ENCODE measurements at regions not wholly inside any gene's neighbourhood (a gene's known extent, or its start where the extent isn't known, plus 50 kb on each side); places are given as distances from the start of the nearest gene placed in this dataset.
"Not testable (repeated sequence)": the region's sequence is repeated elsewhere in the genome, so short reads cannot be mapped to it uniquely, and the experiment has no call there.

DNA sequence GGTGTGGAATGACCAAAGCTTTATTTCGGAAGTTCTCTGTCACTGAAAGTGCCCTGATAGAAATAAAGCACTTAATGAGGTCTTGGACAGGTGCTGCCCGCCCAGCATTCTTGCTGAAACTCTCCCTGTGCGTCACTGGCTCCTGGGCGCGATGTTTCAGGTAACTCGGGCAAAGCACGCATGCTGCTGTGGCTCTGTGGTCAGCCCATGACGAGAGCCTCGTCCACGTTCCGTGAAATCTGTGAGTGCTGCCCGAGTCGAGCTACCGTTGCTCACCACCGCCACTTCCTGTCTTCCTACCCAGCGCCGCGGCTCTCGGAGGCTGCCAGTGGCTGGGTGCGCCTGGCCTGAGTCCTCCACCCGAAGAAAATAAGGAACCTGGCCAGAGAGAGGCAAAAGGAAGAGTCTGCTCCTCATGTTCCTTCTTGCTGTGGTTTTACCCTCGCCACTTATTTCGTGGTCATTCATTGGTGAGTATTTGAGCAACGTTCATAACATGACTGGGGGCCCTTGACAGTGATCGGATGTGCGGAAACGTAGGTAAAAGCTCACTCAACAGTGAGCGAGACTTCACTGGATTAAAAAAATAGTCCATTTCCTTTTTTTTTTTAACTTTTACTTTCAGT is 95.5 kb downstream of the MAP3K8 start:
- Mint-ChIP-seq H3K9me3 (no peaks in the 10 kb centered on the region), H3K36me3 (ENCODE audit: low read depth) (no peaks in the 10 kb centered on the region), H3K27ac (peak overlapping the region; percentile 96), H3K27me3 (no peaks in the 10 kb centered on the region), H3K4me3 (peak overlapping the region; percentile 75), H3K4me1 (ENCODE audit: low read depth) (peaks cover 62% of the 10 kb centered on the region)
- intact Hi-C loops (cut with micrococcal nuclease), result no loop called here
- ATAC-seq (peak; percentile 85), DNase-seq (peak; percentile 93)
- CTCF ChIA-PET, result interaction anchor here (0.6 to 7.1 kb wide), 7 partner anchors 52 to 170 kb away, joined by 3 to 50 read pairs (median 10); partner anchors contain the start of gene MAP3K8
- POLR2A ChIA-PET, result interaction anchor here (0.6 to 3.6 kb wide), 11 partner anchors 11 to 1162 kb away, joined by 3 to 21 read pairs (median 3); partner anchors contain the start of gene MAP3K8
- TF ChIP-seq, protein P1, sequence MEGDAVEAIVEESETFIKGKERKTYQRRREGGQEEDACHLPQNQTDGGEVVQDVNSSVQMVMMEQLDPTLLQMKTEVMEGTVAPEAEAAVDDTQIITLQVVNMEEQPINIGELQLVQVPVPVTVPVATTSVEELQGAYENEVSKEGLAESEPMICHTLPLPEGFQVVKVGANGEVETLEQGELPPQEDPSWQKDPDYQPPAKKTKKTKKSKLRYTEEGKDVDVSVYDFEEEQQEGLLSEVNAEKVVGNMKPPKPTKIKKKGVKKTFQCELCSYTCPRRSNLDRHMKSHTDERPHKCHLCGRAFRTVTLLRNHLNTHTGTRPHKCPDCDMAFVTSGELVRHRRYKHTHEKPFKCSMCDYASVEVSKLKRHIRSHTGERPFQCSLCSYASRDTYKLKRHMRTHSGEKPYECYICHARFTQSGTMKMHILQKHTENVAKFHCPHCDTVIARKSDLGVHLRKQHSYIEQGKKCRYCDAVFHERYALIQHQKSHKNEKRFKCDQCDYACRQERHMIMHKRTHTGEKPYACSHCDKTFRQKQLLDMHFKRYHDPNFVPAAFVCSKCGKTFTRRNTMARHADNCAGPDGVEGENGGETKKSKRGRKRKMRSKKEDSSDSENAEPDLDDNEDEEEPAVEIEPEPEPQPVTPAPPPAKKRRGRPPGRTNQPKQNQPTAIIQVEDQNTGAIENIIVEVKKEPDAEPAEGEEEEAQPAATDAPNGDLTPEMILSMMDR (IDR thresholded peaks at IDR 0.05), result no peak

DNA sequence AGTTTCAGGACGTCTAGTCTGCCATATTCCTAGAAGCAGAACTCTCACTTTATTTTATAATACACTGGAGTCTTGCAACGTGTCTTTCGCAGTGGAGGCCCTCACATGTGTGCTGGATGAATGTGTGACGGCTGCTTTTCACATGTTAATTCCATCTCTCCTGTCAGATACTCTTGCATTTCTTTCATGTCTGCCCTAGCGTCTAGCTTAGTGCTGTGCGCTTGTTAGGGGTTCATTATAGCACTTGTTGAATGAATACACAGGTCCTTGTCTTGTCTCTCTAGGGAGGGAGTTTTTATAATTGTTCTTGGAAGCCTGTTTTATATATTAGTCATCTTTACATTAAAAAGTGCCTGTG is 94.4 kb downstream of the MAP3K8 start:
- POLR2A ChIA-PET, result interaction anchor here (0.6 to 3.6 kb wide), 4 partner anchors 17 to 94 kb away, joined by 3 to 21 read pairs (median 12); partner anchors contain the start of gene MAP3K8
- ATAC-seq, result peak; percentile 22
- intact Hi-C loops (cut with micrococcal nuclease), result no loop called here
- CTCF ChIA-PET, result interaction anchor here (1.3 to 7.1 kb wide), 5 partner anchors 25 to 159 kb away, joined by 3 to 50 read pairs (median 4); no protein-coding TSS in a partner anchor
- H3K4me3 Mint-ChIP-seq, result no peak overlapping the region
- H3K9me3 Mint-ChIP-seq, result no peaks in the 10 kb centered on the region
- no peak for DNase-seq
- no peaks in the 10 kb centered on the region for H3K36me3 Mint-ChIP-seq (ENCODE audit: low read depth)
- H3K27me3 Mint-ChIP-seq, result no peaks in the 10 kb centered on the region
- peak overlapping the region; percentile 85 for H3K27ac Mint-ChIP-seq
- peaks cover 60% of the 10 kb centered on the region for H3K4me1 Mint-ChIP-seq (ENCODE audit: low read depth)
- TF ChIP-seq, protein P1 (IDR thresholded peaks at IDR 0.05), result no peak

- DNase-seq, result no peak
- ATAC-seq, result no peak
- intact Hi-C loops (cut with micrococcal nuclease), result no loop called here
- CTCF ChIA-PET, result interaction anchor here (1.3 to 7.1 kb wide), 5 partner anchors 24 to 160 kb away, joined by 3 to 50 read pairs (median 4); no protein-coding TSS in a partner anchor
- Mint-ChIP-seq H3K27ac (peak overlapping the region; percentile 85), H3K36me3 (ENCODE audit: low read depth) (no peaks in the 10 kb centered on the region), H3K9me3 (no peaks in the 10 kb centered on the region), H3K4me1 (ENCODE audit: low read depth) (peaks cover 59% of the 10 kb centered on the region), H3K4me3 (peak overlapping the region; percentile 11), H3K27me3 (no peaks in the 10 kb centered on the region)
- POLR2A ChIA-PET, result interaction anchor here (1.1 to 3.6 kb wide), 3 partner anchors 16 to 94 kb away, joined by 3 to 21 read pairs (median 19); partner anchors contain the start of gene MAP3K8
- TF ChIP-seq, protein P1 (IDR thresholded peaks at IDR 0.05), result no peak
Observed at GRCh38 chr10:30527623-30528428, 93.8 kb downstream of the MAP3K8 start.

DNA sequence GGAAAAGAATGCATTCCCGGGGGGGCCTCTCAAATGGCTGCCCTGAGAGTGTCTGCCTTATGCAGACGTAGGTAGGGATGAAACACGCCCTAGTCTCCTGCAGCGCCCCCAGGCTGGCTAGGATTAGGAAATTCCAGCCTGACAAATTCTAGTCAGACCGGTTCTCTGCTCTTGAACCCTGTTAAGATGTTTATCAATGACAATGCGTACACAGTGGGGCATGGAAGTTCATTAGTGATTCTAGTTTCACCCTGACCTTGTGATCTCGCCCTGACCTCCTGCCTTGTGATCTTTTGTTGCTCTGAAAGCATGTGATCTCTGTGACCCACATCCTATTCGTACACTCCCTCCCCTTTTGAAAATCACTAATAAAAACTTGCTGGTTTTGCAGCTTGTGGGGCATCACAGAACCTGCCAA is 88.7 kb downstream of the MAP3K8 start:
- H3K9me3 Mint-ChIP-seq; H3K4me3 Mint-ChIP-seq; H3K27ac Mint-ChIP-seq; intact Hi-C loops (cut with micrococcal nuclease); H3K36me3 Mint-ChIP-seq (ENCODE audit: low read depth); ATAC-seq; H3K27me3 Mint-ChIP-seq; DNase-seq: not testable (repeated sequence)
- ChIA-PET CTCF (interaction anchor here (0.7 to 1.1 kb wide), 2 partner anchors 10 to 48 kb away, joined by 3 to 5 read pairs; no protein-coding TSS in a partner anchor), POLR2A (interaction anchor here (0.6 kb wide), 1 partner anchor 61 kb away, joined by 3 read pairs; no protein-coding TSS in a partner anchor)
- H3K4me1 Mint-ChIP-seq (ENCODE audit: low read depth), result peaks cover 26% of the 10 kb centered on the region

DNA sequence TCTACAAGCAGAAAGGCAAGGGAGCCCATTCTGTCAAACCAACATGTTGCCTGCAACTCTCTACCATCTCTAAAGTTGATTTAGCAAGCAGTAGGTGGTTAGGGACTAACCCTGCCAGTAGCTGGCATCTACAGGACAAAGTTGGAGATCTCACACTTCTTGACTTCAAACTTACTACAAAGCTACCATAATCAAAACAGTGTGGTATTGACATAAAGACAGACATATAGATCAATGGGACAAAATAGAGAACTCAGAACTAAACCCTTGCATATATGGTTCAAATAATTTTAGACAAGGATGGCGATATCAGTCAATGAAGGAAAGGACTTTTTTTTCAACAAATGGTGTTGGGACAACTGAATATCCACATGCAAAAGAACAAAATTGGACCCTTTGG is 84.9 kb downstream of the MAP3K8 start:
- Mint-ChIP-seq H3K4me3 (no peak overlapping the region), H3K27me3 (no peaks in the 10 kb centered on the region), H3K4me1 (ENCODE audit: low read depth) (peaks cover 8% of the 10 kb centered on the region), H3K27ac (no peak overlapping the region), H3K9me3 (no peaks in the 10 kb centered on the region), H3K36me3 (ENCODE audit: low read depth) (no peaks in the 10 kb centered on the region)
- CTCF ChIA-PET, result interaction anchor here (1.4 kb wide), 1 partner anchor 26 kb away, joined by 3 read pairs; no protein-coding TSS in a partner anchor
- intact Hi-C loops (cut with micrococcal nuclease), result no loop called here
- DNase-seq (no peak), ATAC-seq (no peak)
- POLR2A ChIA-PET, result interaction anchor here (0.6 to 1.8 kb wide), 2 partner anchors 11 to 85 kb away, joined by 5 to 7 read pairs; partner anchors contain the start of gene MAP3K8
- TF ChIP-seq, protein P1 (IDR thresholded peaks at IDR 0.05), result no peak

Measured in activated CD8-positive, alpha-beta T cell treated with anti-CD3 and anti-CD28 coated beads for 36 hours (primary cell).